HEK293T (cell line): ENCODE measurements at regions not wholly inside any gene's neighbourhood (a gene's known extent, or its start where the extent isn't known, plus 50 kb on each side); places are given as distances from the start of the nearest gene placed in this dataset.

Experiments
- CTCF ChIA-PET: fragments of 350-600 bp; formaldehyde crosslinking; extraction: SDS; loops from one replicate; lab custom pipeline; 2021; ENCODE audit warnings: antibody characterized with exemption, inconsistent platforms; lab: Yijun Ruan, JAX
- POLR2A ChIA-PET: fragments of 350-600 bp; formaldehyde crosslinking; extraction: SDS; loops from one replicate; lab custom pipeline; 2020; ENCODE audit warnings: antibody characterized with exemption, inconsistent platforms; lab: Yijun Ruan, JAX
- DNase-seq: peaks from one replicate; pipeline ENCODE4 v3.0.0; 2012; ENCODE audit warnings: mixed read lengths; ENCODE audit errors: extremely low spot score
- ARNT ChIP-seq: fragments of 450-650 bp; IDR thresholded peaks from 2 replicates; pipeline ENCODE4 v1.6.1; 2017; ENCODE audit warnings: mild to moderate bottlenecking
- BHLHE40 ChIP-seq: fragments of 450-650 bp; IDR thresholded peaks from 2 replicates; pipeline ENCODE4 v1.6.1; 2016; ENCODE audit warnings: mild to moderate bottlenecking, moderate library complexity, borderline replicate concordance
- CTBP1 ChIP-seq: fragments of 450-650 bp; IDR thresholded peaks from 2 replicates; pipeline ENCODE4 v1.6.1; 2016; ENCODE audit warnings: borderline replicate concordance
- ELF4 ChIP-seq: fragments of 450-650 bp; IDR thresholded peaks from 2 replicates; pipeline ENCODE4 v1.6.1; 2017; ENCODE audit warnings: antibody characterized with exemption
- FOXA1 ChIP-seq: fragments of 450-650 bp; IDR thresholded peaks from 2 replicates; pipeline ENCODE4 v1.6.1; 2016; ENCODE audit warnings: mild to moderate bottlenecking
- FOXK2 ChIP-seq: fragments of 450-650 bp; IDR thresholded peaks from 2 replicates; pipeline ENCODE4 v1.6.1; 2016; ENCODE audit warnings: mild to moderate bottlenecking
- FOXM1 ChIP-seq: fragments of 450-650 bp; IDR thresholded peaks from 2 replicates; pipeline ENCODE4 v1.6.1; 2017; ENCODE audit warnings: mild to moderate bottlenecking, borderline replicate concordance
- HDGF ChIP-seq: fragments of 450-650 bp; IDR thresholded peaks from 2 replicates; pipeline ENCODE4 v1.6.1; 2017; ENCODE audit warnings: antibody characterized with exemption, borderline replicate concordance
- L3MBTL2 ChIP-seq: fragments of 450-650 bp; conservative IDR thresholded peaks from 2 replicates; pipeline ENCODE4 v1.6.1; 2016; ENCODE audit warnings: mild to moderate bottlenecking
- LEF1 ChIP-seq: fragments of 450-650 bp; IDR thresholded peaks from 2 replicates; pipeline ENCODE4 v1.6.1; 2017; ENCODE audit warnings: mild to moderate bottlenecking, borderline replicate concordance
- NFRKB ChIP-seq: fragments of 450-650 bp; IDR thresholded peaks from 2 replicates; pipeline ENCODE4 v1.6.1; 2016; ENCODE audit warnings: mild to moderate bottlenecking, moderate library complexity
- SP1 ChIP-seq: fragments of 450-650 bp; IDR thresholded peaks from 2 replicates; pipeline ENCODE4 v1.6.1; 2017
- SUZ12 ChIP-seq: fragments of 450-650 bp; IDR thresholded peaks from 2 replicates; pipeline ENCODE4 v1.6.1; 2016; ENCODE audit warnings: mild to moderate bottlenecking
- TARDBP ChIP-seq: fragments of 450-650 bp; IDR thresholded peaks from 2 replicates; pipeline ENCODE4 v1.6.1; 2016
- ZNF384 ChIP-seq: fragments of 450-650 bp; IDR thresholded peaks from 2 replicates; pipeline ENCODE4 v1.6.1; 2016
- TF ChIP-seq, protein P1 (sequence below): fragments of 450-650 bp; IDR thresholded peaks from 2 replicates; pipeline ENCODE4 v1.6.1; 2016

DNA sequence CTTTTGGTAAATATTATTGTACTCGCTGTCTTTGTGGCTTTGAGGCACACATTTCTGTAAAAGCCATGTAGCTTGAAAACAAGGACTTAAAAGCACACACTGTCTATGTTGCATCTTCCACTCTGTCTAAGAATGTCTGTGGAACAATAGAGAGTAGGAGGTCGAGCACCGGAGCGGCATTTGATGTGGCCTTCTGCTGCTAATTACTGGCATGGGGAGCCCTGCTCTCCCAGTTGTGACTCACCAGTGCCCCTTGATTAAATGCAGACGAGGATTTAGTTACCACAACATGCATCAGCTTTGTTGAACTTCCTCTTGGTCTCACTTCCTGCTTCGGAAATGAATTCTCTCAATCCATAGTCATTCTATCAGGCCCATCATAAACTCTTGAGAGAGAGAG lies 680.7 kb upstream of the SLC35B3 start:
- no peak for DNase-seq
- ChIA-PET CTCF (no interaction called here), POLR2A (no interaction called here)
- TF ChIP-seq TARDBP = no peak
- TF ChIP-seq, protein P1, sequence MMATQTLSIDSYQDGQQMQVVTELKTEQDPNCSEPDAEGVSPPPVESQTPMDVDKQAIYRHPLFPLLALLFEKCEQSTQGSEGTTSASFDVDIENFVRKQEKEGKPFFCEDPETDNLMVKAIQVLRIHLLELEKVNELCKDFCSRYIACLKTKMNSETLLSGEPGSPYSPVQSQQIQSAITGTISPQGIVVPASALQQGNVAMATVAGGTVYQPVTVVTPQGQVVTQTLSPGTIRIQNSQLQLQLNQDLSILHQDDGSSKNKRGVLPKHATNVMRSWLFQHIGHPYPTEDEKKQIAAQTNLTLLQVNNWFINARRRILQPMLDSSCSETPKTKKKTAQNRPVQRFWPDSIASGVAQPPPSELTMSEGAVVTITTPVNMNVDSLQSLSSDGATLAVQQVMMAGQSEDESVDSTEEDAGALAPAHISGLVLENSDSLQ = no peak
- no peak for TF ChIP-seq BHLHE40
- TF ChIP-seq SP1 = no peak
- TF ChIP-seq NFRKB = no peak
- no peak for TF ChIP-seq ARNT
- TF ChIP-seq ELF4 = no peak
- TF ChIP-seq SUZ12 = no peak
- TF ChIP-seq L3MBTL2 = no peak

DNA sequence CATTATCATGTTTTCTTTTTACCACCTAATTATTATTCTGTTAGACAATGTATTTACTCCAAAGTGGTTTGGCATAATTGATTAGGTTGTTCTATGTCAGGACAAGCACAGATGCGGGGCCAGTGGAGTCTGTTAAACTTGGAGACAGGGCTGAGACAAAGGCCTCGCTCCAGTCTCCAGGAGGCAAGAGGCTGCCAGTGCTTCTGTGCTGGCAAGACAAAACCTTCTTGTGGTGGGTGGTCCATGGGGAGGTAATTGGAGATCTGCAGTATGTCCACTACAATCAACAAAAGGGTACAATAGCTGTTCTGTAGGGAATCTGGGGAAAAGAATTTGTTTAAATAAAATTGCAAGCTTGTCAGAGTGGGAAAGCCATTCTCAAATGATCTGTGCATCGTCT lies 677.2 kb upstream of the SLC35B3 start:
- POLR2A ChIA-PET = no interaction called here

DNA sequence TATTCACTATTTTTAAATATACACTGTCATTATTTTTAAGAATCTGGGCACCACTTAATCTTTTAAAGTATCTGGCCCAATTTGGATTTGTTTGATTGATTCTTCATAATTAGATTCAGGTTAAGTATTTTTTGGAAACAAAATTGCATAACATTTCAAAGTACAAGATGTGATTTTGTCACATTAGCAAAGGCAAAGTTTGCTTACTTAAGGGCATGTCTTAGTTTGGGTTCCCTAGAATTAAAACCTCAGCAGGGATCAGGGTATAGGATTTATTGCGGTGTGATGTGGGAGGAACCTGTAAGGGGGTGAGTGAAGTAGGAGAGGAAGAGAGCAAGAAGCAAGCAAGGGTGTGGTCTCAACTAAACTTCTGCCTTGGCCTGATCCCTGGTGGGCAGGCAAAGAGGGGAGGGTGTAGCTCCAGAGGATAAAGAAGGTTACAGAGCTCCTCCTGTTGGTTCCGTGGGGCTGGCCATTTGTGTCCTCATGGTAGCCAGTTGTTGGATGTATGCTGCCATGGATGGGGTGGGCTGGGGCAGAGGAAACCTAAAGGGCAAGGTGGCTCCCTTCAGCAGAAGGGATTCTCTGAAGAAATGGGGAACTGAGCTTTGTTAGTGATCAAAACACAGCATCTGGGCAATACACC lies 668.7 kb upstream of the SLC35B3 start:
- POLR2A ChIA-PET = no interaction called here
- DNase-seq = no peak

More for the DNA sequence above, 677.2 kb upstream of the SLC35B3 start:
- no peak for DNase-seq
- CTCF ChIA-PET = no interaction called here
- TF ChIP-seq TARDBP (no peak), FOXM1 (no peak), ARNT (no peak), FOXK2 (no peak), LEF1 (no peak), HDGF (no peak), BHLHE40 (no peak), ZNF384 (no peak), SUZ12 (no peak), SP1 (no peak), NFRKB (no peak), CTBP1 (no peak), FOXA1 (no peak), L3MBTL2 (no peak), ELF4 (no peak)
- TF ChIP-seq, protein P1 = no peak

DNA sequence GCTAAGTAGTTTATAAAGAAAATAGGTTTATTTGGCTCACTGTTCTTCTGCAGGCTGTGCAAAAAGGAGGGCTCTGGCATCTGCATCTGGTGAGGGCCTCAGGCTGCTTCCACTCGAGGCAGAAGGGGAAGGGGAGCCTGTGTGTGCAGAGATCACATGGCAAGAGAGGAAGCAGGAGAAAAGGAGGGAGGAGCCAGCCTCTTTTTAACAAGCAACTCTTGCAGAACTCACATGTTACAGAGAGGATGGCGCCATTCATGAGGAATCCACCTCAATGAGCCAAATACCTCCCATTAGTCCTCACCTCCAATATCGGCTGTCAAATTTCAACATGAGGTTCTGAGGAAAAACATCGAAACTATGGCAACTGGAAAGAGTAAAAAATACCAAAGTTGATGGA lies 666.6 kb upstream of the SLC35B3 start:
- ChIA-PET POLR2A (no interaction called here), CTCF (no interaction called here)
- DNase-seq = no peak
- TF ChIP-seq, protein P1 = no peak
- TF ChIP-seq ARNT (no peak), L3MBTL2 (no peak), SP1 (no peak), BHLHE40 (no peak), HDGF (no peak), FOXM1 (no peak), ZNF384 (no peak), TARDBP (no peak), CTBP1 (no peak), FOXK2 (no peak), SUZ12 (no peak), LEF1 (no peak), FOXA1 (no peak), NFRKB (no peak), ELF4 (no peak)

More for the DNA sequence above, 668.7 kb upstream of the SLC35B3 start:
- TF ChIP-seq ZNF384 (no peak), ARNT (no peak), ELF4 (no peak), FOXK2 (no peak), BHLHE40 (no peak), TARDBP (no peak), FOXA1 (no peak), SUZ12 (no peak), HDGF (no peak), CTBP1 (no peak), FOXM1 (no peak), LEF1 (no peak), L3MBTL2 (no peak), NFRKB (no peak), SP1 (no peak)
- TF ChIP-seq, protein P1 = no peak
- CTCF ChIA-PET = no interaction called here

DNA sequence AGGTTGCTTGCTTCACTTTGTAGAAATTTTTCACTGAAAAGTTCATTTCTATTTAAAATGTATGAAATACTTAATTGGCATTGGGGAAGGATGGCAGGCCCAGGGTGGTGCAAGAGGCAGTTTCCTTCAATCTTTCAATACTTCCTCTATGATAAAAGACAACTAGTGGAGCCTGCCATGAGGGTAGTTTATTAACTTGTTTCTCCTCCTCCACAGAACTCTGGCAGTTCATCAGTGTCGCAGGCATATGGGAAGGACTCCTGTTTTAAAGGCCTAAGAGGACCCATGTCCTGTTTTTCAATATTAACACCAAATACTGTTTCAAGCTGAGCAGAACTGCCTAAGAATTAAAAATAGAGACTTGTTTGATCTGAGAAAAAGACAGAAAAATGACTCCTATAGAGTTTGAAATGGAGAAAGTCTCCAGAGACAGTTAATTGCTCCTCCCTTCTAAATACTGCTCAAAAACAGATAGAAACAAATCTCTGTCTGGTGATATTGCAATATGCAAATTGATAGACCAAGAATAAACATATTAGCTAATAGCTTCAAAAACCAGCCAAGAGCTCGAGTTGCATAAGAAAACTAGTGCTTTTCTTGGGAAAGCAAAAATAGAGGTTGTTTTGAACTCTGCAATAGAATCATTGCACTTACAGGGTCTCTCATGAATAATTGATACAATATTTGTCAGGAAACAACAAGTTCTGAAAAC lies 665.7 kb upstream of the SLC35B3 start:
- CTCF ChIA-PET = no interaction called here
- TF ChIP-seq TARDBP (no peak), FOXM1 (no peak), L3MBTL2 (no peak), ZNF384 (no peak), ELF4 (no peak), LEF1 (no peak), CTBP1 (no peak)

More for the DNA sequence above, 665.7 kb upstream of the SLC35B3 start:
- DNase-seq = no peak
- POLR2A ChIA-PET = no interaction called here
